HG03095 (cell line): ENCODE measurements at regions not wholly inside any gene's neighbourhood (a gene's known extent, or its start where the extent isn't known, plus 50 kb on each side); places are given as distances from the start of the nearest gene placed in this dataset.

Source experiments
- ATAC-seq: cut with Tn5 transposase; IDR thresholded peaks from one replicate; pipeline ENCODE4 v1.9.1; 2021; ENCODE audit warnings: moderate library complexity; ENCODE audit not compliant: unreplicated experiment

DNA sequence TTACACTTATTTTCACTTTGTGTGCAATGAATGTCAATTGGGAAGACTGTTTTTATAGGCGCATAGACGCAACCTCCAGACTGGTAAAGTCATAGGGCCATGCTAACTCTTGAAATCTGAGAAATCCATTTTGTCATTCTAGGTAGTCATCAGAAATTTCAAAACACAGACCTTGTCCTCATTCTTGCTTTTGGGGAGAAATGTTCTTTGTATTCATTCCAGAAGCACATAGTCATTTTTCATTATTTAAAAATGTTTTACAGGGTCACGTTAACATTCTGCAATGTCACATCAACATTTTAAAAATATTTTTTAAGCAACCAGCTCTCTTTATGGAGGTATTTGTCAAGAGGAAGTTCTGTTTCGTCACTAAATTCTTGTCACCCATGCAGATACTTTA is 898.4 kb downstream of the PDCD6IP start:
- ATAC-seq: no peak

- no peak for ATAC-seq
Observed at GRCh38 chr3:34703053-34703452, 904.6 kb downstream of the PDCD6IP start.

DNA sequence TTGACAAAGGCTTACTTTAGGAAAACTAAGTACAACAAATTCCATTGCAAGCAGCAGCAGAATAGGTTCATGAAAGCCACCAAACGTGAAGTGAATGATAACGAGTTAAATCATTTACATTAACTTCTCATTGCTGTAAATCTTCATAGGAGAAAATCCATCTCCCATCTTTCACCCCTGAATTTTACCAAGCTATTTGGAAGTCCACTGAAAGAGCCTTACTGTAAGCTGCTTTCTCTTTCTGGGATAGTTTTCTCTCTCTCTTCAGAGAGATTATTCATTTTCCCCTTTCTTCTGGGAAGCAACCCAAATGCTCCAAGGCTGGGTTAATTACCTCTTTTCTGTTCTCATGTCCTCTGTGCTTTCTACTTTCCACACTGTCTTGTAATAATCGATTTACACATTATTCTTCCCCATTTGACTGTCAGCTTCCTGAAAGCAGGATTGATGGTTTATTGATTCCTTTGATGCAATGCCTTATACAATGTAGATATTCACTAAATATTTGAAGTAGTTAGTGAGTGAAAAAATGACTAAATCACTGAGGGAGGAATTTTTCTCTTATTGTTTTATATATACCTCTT is 914.3 kb upstream of the ARPP21 start:
- ATAC-seq: no peak

- no peak for ATAC-seq
Observed at GRCh38 chr3:34725774-34726173, 913.6 kb upstream of the ARPP21 start.

GRCh38 chr3:34727700-34728099 is 911.6 kb upstream of the ARPP21 start:
- no peak for ATAC-seq

GRCh38 chr3:34742151-34742550 is 897.2 kb upstream of the ARPP21 start:
- ATAC-seq: no peak

GRCh38 chr3:34758630-34759261 is 880.6 kb upstream of the ARPP21 start:
- no peak for ATAC-seq

DNA sequence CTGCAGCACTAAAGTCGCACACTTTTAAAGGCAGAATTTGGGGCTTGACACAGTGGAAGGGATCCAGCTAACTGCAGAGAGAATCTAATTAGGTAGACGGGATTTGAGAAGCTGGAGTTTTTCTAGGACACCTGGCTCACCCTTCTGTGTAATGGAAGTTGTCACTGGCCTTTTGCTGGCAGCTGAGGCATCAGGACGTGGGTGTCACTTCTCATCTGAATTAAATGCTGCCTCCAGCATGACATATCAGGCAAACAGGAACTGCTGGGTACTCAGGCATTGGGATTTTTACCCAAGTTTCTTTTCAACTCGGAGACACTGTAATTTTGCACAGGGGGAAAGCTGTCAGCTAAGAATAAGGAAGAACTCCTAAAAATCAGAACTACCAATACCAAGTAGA is 861.9 kb upstream of the ARPP21 start:
- no peak for ATAC-seq

DNA sequence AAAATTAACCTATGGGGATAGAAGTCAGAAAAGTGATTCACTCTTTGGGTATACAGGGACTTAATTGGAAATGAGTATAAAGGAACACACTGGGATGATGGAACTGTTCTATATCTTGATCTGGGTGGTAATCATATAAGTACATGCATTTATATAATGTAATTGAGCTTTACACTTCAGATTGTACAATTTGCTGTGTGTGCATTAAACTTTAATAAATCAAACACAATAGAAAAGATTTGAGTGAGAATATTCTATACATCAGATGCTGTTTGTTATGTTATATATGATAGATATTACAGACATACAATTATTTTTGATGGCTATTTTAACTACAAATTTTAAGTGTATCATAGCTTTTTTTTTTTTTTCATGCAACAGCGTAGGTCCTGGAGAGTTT is 860.2 kb upstream of the ARPP21 start:
- ATAC-seq: no peak

DNA sequence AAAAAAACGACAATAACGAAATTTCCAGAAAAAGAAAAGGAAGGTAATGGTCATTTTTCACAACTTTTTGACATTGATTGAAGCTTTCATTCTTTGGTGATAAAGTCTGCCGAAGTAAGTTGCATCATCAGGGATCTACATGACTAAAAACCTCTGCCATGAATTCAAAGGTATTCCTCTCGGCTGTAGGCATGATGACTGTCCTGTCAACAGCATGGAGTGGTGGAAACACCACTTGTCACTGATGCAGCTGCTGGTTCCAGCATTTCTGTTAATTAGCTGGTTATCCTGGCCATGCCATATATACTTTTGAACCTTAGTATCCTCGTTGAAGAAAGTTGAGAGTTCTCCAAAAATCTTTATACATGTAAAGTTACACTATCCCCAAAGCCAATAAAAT is 859.0 kb upstream of the ARPP21 start:
- ATAC-seq: no peak

GRCh38 chr3:34780973-34781372 is 858.4 kb upstream of the ARPP21 start:
- ATAC-seq: no peak

DNA sequence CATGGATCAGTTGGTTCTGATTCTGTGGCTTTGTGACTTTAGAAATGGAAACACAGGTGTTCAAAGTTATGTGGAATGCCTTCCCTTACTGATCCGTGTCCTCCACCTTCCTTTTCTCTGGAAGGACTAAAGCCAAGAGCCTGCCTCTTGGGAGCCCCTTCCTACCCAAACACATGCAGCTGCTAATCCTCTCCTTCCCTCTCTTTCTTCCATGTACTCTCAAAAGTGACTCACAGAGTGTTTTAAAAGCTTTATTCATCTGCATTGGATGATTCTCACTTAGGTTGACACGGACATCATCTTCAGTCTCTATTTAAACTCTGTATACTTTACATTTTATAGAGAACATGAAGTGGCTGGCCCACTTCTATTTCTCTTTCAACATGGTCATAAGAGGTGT is 856.5 kb upstream of the ARPP21 start:
- ATAC-seq: no peak

- no peak for ATAC-seq
Observed at GRCh38 chr3:34783876-34784275, 855.4 kb upstream of the ARPP21 start.

- ATAC-seq: no peak
Observed at GRCh38 chr3:34793057-34793456, 846.3 kb upstream of the ARPP21 start.

DNA sequence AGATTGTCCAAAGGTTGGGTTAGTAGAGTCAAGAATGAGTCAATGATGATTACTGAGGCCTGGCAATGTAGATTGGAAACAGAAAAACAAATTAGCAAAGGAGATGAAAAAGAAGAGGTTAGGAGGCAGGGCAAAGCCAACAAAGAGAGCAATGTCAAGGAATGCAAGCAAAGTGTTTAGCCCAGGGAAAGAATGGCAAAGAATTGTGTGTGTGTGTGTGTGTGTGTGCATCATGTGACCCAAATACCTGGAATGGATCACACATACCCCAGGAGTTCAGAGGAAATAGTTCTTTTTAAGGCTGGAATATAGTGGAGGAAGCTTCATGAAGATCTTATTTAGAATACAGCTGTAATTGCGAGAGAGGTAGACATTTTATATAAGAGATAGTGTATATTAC is 831.7 kb upstream of the ARPP21 start:
- ATAC-seq: no peak

- ATAC-seq: no peak
Observed at GRCh38 chr3:34808287-34808686, 831.0 kb upstream of the ARPP21 start.

- ATAC-seq: no peak
Observed at GRCh38 chr3:34828847-34829246, 810.5 kb upstream of the ARPP21 start.

- ATAC-seq: no peak
Observed at GRCh38 chr3:34832865-34833508, 806.3 kb upstream of the ARPP21 start.

DNA sequence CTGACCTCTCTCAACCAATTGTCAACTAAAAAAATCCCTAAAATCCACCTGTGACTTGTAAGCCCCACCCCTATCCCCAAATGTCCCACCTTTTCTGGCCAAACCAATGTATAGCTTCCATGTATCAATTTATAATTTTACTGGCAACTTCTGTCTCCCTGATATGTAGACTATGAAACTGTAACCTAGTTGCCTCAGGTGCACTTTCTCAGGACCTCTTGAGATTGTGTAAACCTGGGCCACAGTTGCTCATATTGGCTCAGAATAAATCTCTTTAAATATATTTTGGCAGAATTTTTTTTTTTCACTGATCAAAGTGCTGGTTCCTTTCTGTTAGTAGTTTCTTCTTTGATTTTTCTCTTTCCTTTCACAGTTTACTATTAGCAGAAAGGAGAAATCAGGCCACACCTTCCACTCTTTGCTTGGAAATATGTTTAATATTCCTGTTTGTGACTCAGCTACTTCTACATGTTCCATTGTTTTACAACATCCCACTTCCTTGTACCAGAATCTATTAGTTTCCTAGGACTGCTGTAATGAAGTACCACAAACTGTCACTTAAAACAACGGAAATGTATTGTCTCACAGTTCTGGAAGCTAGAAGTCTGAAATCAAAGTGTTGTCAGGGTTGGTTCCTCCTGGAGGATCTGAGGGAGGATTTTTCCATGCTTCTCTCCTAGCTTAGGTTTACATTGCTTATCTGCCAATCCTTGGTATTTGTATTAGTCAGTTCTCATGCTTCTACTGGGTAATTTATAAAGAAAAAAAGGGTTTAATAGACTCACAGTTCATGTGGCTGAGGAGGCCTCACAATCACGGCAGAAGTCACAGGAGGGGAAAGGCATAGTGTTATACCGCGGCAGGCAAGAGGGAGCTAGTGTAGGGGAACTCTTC is 801.2 kb upstream of the ARPP21 start:
- no peak for ATAC-seq

- ATAC-seq: no peak
Observed at GRCh38 chr3:34842706-34843480, 796.4 kb upstream of the ARPP21 start.

- no peak for ATAC-seq
Observed at GRCh38 chr3:34844323-34844620, 795.1 kb upstream of the ARPP21 start.
